Transverse colon (tissue), 4 donors: ENCODE measurements at regions not wholly inside any gene's neighbourhood (a gene's known extent, or its start where the extent isn't known, plus 50 kb on each side); places are given as distances from the start of the nearest gene placed in this dataset.

Experiments used
- DNase-seq: peaks from one replicate; pipeline ENCODE4 v3.0.0-alpha.2; 2019
- H3K27ac ChIP-seq, 4 donors: fragments of 200-600 bp; sonication (generic); 2 replicates each; pipeline ENCODE4 v1.5.1; 2016 to 2018; ENCODE audit warnings: inconsistent platforms in 4 of 4
- H3K27me3 ChIP-seq: fragments of 200-600 bp; sonication (generic); 2 replicates; pipeline ENCODE4 v1.5.1; 2017; ENCODE audit warnings: inconsistent platforms
- H3K36me3 ChIP-seq, 4 donors: fragments of 200-600 bp; sonication (generic); 2 replicates each; pipeline ENCODE4 v1.5.1; 2017 to 2019; ENCODE audit warnings: inconsistent platforms in 4 of 4
- H3K4me1 ChIP-seq, 4 donors: fragments of 200-600 bp; sonication (generic); 2 replicates each; pipeline ENCODE4 v1.5.1; 2017 to 2020; ENCODE audit warnings: inconsistent platforms in 4 of 4
- H3K4me3 ChIP-seq, 4 donors: fragments of 200-600 bp; sonication (generic); 1 replicate in 1 of 4; 2 replicates in 3 of 4; pipeline versions ENCODE4 v1.5.1 to v1.6.1; 2017 to 2019; ENCODE audit warnings: inconsistent platforms in 4 of 4
- H3K9me3 ChIP-seq, 2 donors: fragments of 200-600 bp; sonication (generic); 2 replicates each; pipeline ENCODE4 v1.5.1; 2017 to 2019; ENCODE audit warnings: inconsistent platforms in 2 of 2
- EP300 ChIP-seq: sonication (generic); formaldehyde crosslinking; IDR thresholded peaks from one replicate; pipeline ENCODE4 v1.6.1; 2017; ENCODE audit warnings: antibody characterized with exemption, low read depth
- POLR2A ChIP-seq: fragments of 450-650 bp; IDR thresholded peaks from one replicate; pipeline ENCODE4 v1.6.1; 2016; ENCODE audit warnings: antibody characterized with exemption, mild to moderate bottlenecking, moderate library complexity
- POLR2AphosphoS5 ChIP-seq, 3 donors: sonication (generic); formaldehyde crosslinking; IDR thresholded peaks; one replicate each; pipeline ENCODE4 v1.6.1; 2016; ENCODE audit warnings: antibody characterized with exemption in 3 of 3
- WGBS, 2 donors: methylation state at CpG; one replicate each; pipeline ENCODE4 v1.1.5; 2018; ENCODE audit warnings: low coverage in 1 of 2; 5-methylcytosine and 5-hydroxymethylcytosine counted together
- in situ Hi-C, 4 donors: fragments of 200-750 bp; cut with MboI; loops; one replicate each; pipeline versions ENCODE4 v1.15.0 to v1.15.1; 2017; ENCODE audit warnings: low sequenced_read_pairs in 3 of 4, low pct_ligation_motif_present in 1 of 4, low pct_unique_long_range_greater_than_20kb in 1 of 4
- intact Hi-C: fragments of 100-400 bp; cut with DNase I; formaldehyde crosslinking; loops from one replicate; pipeline ENCODE4 v1.15.1; 2023; ENCODE audit warnings: low total_unique reads
- TF ChIP-seq, protein P1 (sequence below), 5 experiments: fragments of 200-600 bp in 3 of 5; fragments of 450-650 bp in 2 of 5; sonication (generic) in 3 of 5; IDR thresholded peaks; 1 replicate in 2 of 5; 2 replicates in 3 of 5; pipeline ENCODE4 v1.5.1; 2016 to 2017; ENCODE audit warnings: antibody characterized with exemption in 5 of 5, inconsistent platforms in 3 of 5, mild to moderate bottlenecking in 2 of 5, moderate library complexity in 1 of 5

DNA sequence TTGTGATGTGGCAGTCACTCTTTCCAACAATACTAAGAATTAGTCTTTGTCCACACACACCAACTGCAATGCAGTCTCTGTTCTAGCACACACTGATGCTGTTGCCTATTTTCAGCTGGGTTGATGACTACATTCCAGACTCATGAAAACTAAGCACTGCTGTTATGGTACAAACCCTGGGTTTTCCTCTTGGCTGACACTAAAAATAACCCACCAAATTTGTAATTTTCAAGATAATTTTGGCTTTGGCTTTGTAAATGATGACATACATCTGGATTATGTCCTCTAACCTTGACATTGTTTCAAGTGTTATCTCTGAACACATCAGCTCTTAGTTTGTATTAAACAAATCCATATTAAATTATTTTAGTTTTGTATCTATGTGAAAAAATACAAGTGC lies 444.8 kb downstream of the PTPRC start:
- H3K27ac ChIP-seq, result no peak overlapping the region
- H3K4me3 ChIP-seq, result no peak overlapping the region
- H3K9me3 ChIP-seq, result no peaks in the 10 kb centered on the region
- in situ Hi-C loops, result no loop called here
- intact Hi-C loops, result no loop called here
- H3K27me3 ChIP-seq, result no peaks in the 10 kb centered on the region
- DNase-seq, result no peak
- H3K36me3 ChIP-seq, result no peaks in the 10 kb centered on the region
- TF ChIP-seq POLR2AphosphoS5 (IDR thresholded peaks at IDR 0.05), result no peak
- TF ChIP-seq POLR2A, result no peak
- no peaks in the 10 kb centered on the region for H3K4me1 ChIP-seq

DNA sequence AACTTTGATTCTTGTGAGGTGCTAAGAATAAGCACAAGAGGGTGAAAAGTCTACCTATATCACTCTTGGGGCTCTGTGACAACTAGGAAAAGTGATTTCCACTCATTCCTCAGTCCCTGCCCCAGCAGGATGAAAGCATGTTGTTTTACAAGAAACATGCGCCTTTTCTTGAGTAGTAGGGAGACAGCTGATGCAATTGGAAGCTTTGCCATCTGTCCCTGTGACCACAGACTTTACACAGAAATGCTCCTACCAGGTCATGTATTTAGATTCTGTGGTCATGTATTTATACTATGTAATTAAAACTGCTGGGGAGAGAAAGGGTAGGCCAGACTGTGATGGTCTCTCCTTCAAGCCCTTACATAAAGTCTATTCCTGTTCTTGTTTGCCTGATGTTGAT lies 445.5 kb downstream of the PTPRC start:
- in situ Hi-C loops, result no loop called here
- Histone ChIP-seq H3K4me1 (no peaks in the 10 kb centered on the region), H3K9me3 (no peaks in the 10 kb centered on the region), H3K36me3 (no peaks in the 10 kb centered on the region), H3K4me3 (no peak overlapping the region), H3K27me3 (no peaks in the 10 kb centered on the region), H3K27ac (no peak overlapping the region)
- WGBS, 2 donors, result 89% methylated on average over 1 of the region's 1 CpG; no CpG with 5 or more reads in 1 of the 2 donors
- no peak for TF ChIP-seq POLR2AphosphoS5 (IDR thresholded peaks at IDR 0.05)
- TF ChIP-seq EP300, result no peak
- TF ChIP-seq, protein P1, sequence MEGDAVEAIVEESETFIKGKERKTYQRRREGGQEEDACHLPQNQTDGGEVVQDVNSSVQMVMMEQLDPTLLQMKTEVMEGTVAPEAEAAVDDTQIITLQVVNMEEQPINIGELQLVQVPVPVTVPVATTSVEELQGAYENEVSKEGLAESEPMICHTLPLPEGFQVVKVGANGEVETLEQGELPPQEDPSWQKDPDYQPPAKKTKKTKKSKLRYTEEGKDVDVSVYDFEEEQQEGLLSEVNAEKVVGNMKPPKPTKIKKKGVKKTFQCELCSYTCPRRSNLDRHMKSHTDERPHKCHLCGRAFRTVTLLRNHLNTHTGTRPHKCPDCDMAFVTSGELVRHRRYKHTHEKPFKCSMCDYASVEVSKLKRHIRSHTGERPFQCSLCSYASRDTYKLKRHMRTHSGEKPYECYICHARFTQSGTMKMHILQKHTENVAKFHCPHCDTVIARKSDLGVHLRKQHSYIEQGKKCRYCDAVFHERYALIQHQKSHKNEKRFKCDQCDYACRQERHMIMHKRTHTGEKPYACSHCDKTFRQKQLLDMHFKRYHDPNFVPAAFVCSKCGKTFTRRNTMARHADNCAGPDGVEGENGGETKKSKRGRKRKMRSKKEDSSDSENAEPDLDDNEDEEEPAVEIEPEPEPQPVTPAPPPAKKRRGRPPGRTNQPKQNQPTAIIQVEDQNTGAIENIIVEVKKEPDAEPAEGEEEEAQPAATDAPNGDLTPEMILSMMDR (IDR thresholded peaks at IDR 0.05), result no peak
- TF ChIP-seq POLR2A, result no peak
- no peak for DNase-seq
- intact Hi-C loops, result no loop called here

DNA sequence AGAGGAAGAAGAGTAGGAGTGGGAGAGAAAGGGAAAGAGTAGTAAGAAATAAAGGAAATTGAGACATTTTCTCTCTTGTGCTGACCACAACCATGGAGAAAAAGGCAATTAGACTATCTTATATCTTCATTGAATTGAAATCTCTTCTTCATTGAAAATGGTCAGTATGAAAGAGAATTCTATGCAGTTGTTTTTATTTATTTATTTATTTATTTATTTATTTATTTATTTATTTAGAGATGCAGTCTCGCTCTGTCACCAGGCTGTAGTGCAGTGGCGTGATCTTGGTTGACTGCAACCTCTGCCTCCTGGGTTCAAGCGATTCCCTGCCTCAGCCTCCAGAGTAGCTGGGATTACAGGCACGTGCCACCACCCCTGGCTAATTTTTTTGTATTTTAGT lies 447.1 kb downstream of the PTPRC start:
- intact Hi-C loops (no loop called here), in situ Hi-C loops (no loop called here)
- no peak overlapping the region for H3K4me3 ChIP-seq

DNA sequence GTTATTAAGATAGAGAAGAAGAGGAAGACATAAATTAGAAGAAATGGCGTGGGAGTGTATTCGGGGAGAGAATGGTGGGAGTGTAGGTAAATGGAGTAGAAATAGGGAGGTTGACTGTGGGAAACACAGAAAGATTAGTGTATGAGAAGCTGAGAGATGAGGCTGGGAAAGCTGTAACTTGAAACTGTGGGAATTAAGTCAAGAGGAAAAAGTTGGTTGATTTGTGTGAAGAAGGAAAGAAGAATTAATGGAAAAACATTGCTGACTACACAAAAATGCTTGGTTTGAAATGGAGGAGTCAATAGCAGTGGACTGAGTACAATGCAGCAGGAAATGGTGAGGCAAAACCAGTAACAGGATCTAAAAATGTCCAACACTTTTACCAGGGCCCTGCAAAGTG lies 448.3 kb downstream of the PTPRC start:
- no peaks in the 10 kb centered on the region for H3K4me1 ChIP-seq

More for the DNA sequence above, 447.1 kb downstream of the PTPRC start:
- WGBS, 2 donors, result 89% methylated on average over 4 of the region's 4 CpGs; no CpG with 5 or more reads in 1 of the 2 donors
- Histone ChIP-seq H3K9me3 (no peaks in the 10 kb centered on the region), H3K27ac (no peak overlapping the region), H3K36me3 (no peaks in the 10 kb centered on the region), H3K27me3 (no peaks in the 10 kb centered on the region), H3K4me1 (no peaks in the 10 kb centered on the region)
- TF ChIP-seq, protein P1 (IDR thresholded peaks at IDR 0.05), result no peak
- TF ChIP-seq POLR2AphosphoS5 (IDR thresholded peaks at IDR 0.05), result no peak
- TF ChIP-seq EP300, result no peak
- no peak for TF ChIP-seq POLR2A
- no peak for DNase-seq

More for the DNA sequence above, 448.3 kb downstream of the PTPRC start:
- in situ Hi-C loops (no loop called here), intact Hi-C loops (no loop called here)
- no peak for TF ChIP-seq POLR2A
- TF ChIP-seq, protein P1 (IDR thresholded peaks at IDR 0.05), result no peak
- no peak for TF ChIP-seq EP300
- no peak for TF ChIP-seq POLR2AphosphoS5 (IDR thresholded peaks at IDR 0.05)
- no peaks in the 10 kb centered on the region for H3K36me3 ChIP-seq
- DNase-seq, result no peak
- H3K9me3 ChIP-seq, result no peaks in the 10 kb centered on the region
- no peak overlapping the region for H3K27ac ChIP-seq
- no peaks in the 10 kb centered on the region for H3K27me3 ChIP-seq
- WGBS, 2 donors, result 92 to 94% methylated on average over 2 of the region's 2 CpGs
- H3K4me3 ChIP-seq, result no peak overlapping the region
